Osteocyte (in vitro differentiated cells): ENCODE measurements at regions not wholly inside any gene's neighbourhood (a gene's known extent, or its start where the extent isn't known, plus 50 kb on each side); places are given as distances from the start of the nearest gene placed in this dataset.

Source experiments
- DNase-seq: peaks from one replicate; pipeline ENCODE4 v3.0.0; 2021; ENCODE audit warnings: mixed read lengths; ENCODE audit not compliant: unreplicated experiment; ENCODE audit errors: extremely low spot score
- H3K27ac Mint-ChIP-seq: one replicate; pipeline ENCODE4 v1.8.0; 2021; ENCODE audit warnings: mild to moderate bottlenecking, mixed read lengths; ENCODE audit not compliant: unreplicated experiment
- H3K27me3 Mint-ChIP-seq: one replicate; pipeline ENCODE4 v1.8.0; 2021; ENCODE audit warnings: mixed read lengths; ENCODE audit not compliant: unreplicated experiment
- H3K36me3 Mint-ChIP-seq: one replicate; pipeline ENCODE4 v1.8.0; 2021; ENCODE audit warnings: mixed read lengths; ENCODE audit not compliant: unreplicated experiment
- H3K4me1 Mint-ChIP-seq: one replicate; pipeline ENCODE4 v1.8.0; 2021; ENCODE audit warnings: mixed read lengths; ENCODE audit not compliant: unreplicated experiment
- H3K4me3 Mint-ChIP-seq: one replicate; pipeline ENCODE4 v1.8.0; 2021; ENCODE audit warnings: mild to moderate bottlenecking, moderate library complexity, mixed read lengths; ENCODE audit not compliant: unreplicated experiment
- H3K9me3 Mint-ChIP-seq: one replicate; pipeline ENCODE4 v1.8.0; 2021; ENCODE audit warnings: mixed read lengths; ENCODE audit not compliant: unreplicated experiment
- CTCF ChIP-seq: fragments of 200-600 bp; sonication (generic); IDR thresholded peaks from 2 replicates; pipeline ENCODE4 v1.5.0; 2021; ENCODE audit warnings: antibody characterized with exemption, mild to moderate bottlenecking, moderate library complexity

DNA sequence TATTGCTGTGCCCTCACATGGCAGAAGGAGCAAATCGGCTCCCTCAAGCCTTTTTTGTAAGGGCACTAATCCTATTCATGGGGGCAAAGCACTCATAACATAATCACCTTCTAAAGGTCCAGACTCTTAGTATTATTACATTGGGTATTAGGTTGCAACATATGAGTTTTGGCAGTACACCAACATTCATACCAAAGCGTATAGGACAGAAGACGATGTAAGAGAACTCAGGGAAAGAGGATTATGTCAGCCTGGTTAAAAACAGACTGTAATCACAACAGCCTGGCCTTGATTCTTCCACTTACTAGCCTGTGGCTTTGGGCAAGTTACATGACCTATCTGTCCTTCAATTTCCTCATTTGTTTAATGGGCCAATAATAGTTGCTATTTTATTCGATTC lies 828.5 kb upstream of the NECTIN3 start:
- H3K36me3 Mint-ChIP-seq = peaks cover 4% of the 10 kb centered on the region
- no peak for DNase-seq
- H3K27me3 Mint-ChIP-seq = no peaks in the 10 kb centered on the region
- no peak overlapping the region for H3K27ac Mint-ChIP-seq
- H3K4me3 Mint-ChIP-seq = no peak overlapping the region
- peaks cover 7% of the 10 kb centered on the region for H3K9me3 Mint-ChIP-seq
- peaks cover 18% of the 10 kb centered on the region for H3K4me1 Mint-ChIP-seq
- no peak for TF ChIP-seq CTCF

GRCh38 chr3:110246796-110247376 lies 824.7 kb upstream of the NECTIN3 start:
- Mint-ChIP-seq H3K27me3 (no peaks in the 10 kb centered on the region), H3K4me3 (no peak overlapping the region), H3K27ac (peak overlapping the region; percentile 87), H3K36me3 (no peaks in the 10 kb centered on the region), H3K9me3 (no peaks in the 10 kb centered on the region), H3K4me1 (peaks cover 40% of the 10 kb centered on the region)
- TF ChIP-seq CTCF = no peak
- DNase-seq = no peak

DNA sequence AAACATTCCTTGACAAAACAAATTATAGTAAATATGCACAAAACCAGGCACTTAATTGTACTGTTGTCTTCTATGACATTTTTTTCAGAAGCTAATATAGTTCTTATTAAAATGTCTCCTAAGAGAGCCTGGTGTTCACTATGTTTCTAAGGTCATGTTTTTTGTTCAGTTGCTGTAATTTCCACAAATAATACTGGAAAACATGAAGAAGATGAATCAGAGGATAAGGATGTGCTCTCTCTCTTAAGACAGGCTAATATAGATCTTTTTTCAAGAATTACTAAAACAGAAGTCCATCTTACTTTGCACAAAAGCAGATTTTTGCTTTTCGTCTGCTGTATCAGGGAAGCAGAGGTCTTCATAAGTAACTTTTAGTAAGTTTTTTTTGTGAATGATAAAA lies 823.0 kb upstream of the NECTIN3 start:
- Mint-ChIP-seq H3K4me3 (no peak overlapping the region), H3K27me3 (no peaks in the 10 kb centered on the region), H3K4me1 (peaks cover 38% of the 10 kb centered on the region), H3K36me3 (no peaks in the 10 kb centered on the region), H3K9me3 (no peaks in the 10 kb centered on the region), H3K27ac (peak overlapping the region; percentile 87)
- no peak for DNase-seq
- TF ChIP-seq CTCF = no peak

DNA sequence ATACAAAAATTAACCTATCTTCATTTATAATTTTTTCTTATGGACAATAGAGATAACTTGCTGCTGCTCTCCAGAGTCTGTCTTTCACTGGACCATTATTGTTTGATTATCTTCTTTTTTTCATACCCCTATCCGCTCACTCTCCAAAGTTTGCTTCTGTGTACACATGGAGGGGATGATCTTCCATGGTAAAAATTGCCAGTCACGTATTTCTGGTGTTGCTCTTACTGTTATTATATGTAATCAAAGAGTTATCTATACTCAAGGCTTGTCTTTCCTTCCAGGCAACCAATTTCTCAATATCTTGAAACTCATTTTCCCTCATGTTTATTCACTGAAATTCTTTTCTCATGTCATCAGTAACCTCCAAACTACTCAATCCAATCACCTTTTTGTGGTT lies 817.8 kb upstream of the NECTIN3 start:
- peaks cover 15% of the 10 kb centered on the region for H3K4me1 Mint-ChIP-seq
- DNase-seq = no peak
- no peak overlapping the region for H3K27ac Mint-ChIP-seq
- no peaks in the 10 kb centered on the region for H3K27me3 Mint-ChIP-seq
- TF ChIP-seq CTCF = no peak
- H3K9me3 Mint-ChIP-seq = peaks cover 3% of the 10 kb centered on the region
- no peak overlapping the region for H3K4me3 Mint-ChIP-seq
- no peaks in the 10 kb centered on the region for H3K36me3 Mint-ChIP-seq

DNA sequence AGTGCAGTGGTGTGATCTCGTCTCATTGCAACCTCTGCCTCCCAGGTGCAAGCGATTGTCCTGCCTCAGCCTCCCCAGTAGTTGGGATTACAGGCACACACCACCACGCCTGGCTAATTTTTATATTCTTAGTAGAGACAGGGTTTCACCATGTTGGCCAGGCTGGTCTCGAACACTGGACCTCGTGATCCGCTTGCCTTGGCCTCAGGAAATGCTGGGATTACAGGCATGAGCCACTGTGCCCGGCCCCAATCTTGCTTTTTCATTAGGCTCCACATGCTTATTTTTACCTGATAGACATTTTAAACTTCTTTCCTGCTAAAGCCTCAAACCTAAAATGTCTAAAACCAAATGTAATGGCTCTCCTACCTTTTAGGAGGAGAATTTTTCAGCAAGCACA lies 817.0 kb upstream of the NECTIN3 start:
- no peak for TF ChIP-seq CTCF
- no peak for DNase-seq
- Mint-ChIP-seq H3K36me3 (no peaks in the 10 kb centered on the region), H3K27ac (no peak overlapping the region), H3K4me1 (peaks cover 8% of the 10 kb centered on the region), H3K9me3 (peaks cover 3% of the 10 kb centered on the region), H3K4me3 (no peak overlapping the region), H3K27me3 (no peaks in the 10 kb centered on the region)
